ENCODE measurements at regions not wholly inside any gene's neighbourhood (a gene's known extent, or its start where the extent isn't known, plus 50 kb on each side); places are given as distances from the start of the nearest gene placed in this dataset.

DNA sequence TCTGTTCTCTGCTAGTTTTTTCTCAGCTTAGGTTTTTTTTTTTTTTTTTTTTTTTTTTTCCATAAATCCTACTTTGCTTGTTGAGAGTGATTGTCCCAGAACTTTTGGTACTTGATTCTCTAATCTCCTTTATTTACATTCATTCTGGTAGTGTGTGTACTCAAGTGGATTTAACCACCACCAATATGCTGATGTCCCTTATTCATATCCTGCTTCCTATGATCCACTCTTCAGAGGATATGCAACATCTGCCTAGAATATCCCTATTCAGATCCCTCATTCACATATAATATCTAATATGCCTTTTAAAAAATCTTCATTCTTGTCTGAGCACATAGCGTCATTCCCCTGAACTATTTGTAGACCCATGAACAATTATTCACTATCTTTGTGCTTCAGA, 342.9 kb downstream of the VGLL3 start:
- 96% methylated on average over 1 of the region's 1 CpG for WGBS
- no peak overlapping the region for H3K27ac ChIP-seq (ENCODE audit: low read depth, low read length)

GRCh38 chr3:86645756-86646155, 345.2 kb downstream of the VGLL3 start:
- H3K27ac ChIP-seq (ENCODE audit: low read depth, low read length), result no peak overlapping the region
- no peaks in the 10 kb centered on the region for H3K27me3 ChIP-seq (ENCODE audit: insufficient read depth, low read length)
- 100% methylated on average over 2 of the region's 2 CpGs for WGBS
- no peaks in the 10 kb centered on the region for H3K4me1 ChIP-seq (ENCODE audit: insufficient read depth, low read length)
- no peaks in the 10 kb centered on the region for H3K9me3 ChIP-seq (ENCODE audit: insufficient read depth, low read depth, low read length)
- H3K9ac ChIP-seq (ENCODE audit: low read depth, low read length), result no peak overlapping the region
- H3K36me3 ChIP-seq (ENCODE audit: insufficient read depth, low read length), result no peaks in the 10 kb centered on the region
- H3K4me3 ChIP-seq (ENCODE audit: low read length), result no peak overlapping the region

More for the DNA sequence above, 342.9 kb downstream of the VGLL3 start:
- H3K9ac ChIP-seq (ENCODE audit: low read depth, low read length), result no peak overlapping the region
- no peaks in the 10 kb centered on the region for H3K4me1 ChIP-seq (ENCODE audit: insufficient read depth, low read length)
- no peaks in the 10 kb centered on the region for H3K9me3 ChIP-seq (ENCODE audit: insufficient read depth, low read depth, low read length)
- no peaks in the 10 kb centered on the region for H3K27me3 ChIP-seq (ENCODE audit: insufficient read depth, low read length)
- H3K4me3 ChIP-seq (ENCODE audit: low read length), result no peak overlapping the region
- H3K36me3 ChIP-seq (ENCODE audit: insufficient read depth, low read length), result no peaks in the 10 kb centered on the region

DNA sequence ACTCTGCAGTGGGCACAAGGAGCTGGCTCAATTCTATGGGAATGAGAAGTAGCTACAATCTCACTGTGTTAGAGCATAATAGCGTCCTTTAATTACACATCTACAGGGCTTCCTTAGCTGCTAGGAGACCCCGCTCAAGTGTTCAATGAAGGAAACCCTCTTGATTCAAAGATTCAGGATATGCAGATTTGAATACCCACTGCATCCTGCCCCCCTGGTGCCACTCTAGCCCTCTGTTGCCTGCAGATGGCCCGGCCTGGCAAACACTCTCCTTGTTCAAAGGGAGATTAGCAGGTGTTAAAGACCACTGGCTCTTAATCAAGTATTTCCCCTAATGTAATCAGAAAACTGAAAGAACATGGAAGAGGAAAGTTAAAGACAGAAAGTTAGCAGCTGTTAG, 356.6 kb downstream of the VGLL3 start:
- 89% methylated on average over 3 of the region's 3 CpGs for WGBS

GRCh38 chr3:86629511-86629910, 361.4 kb downstream of the VGLL3 start:
- 95% methylated on average over 3 of the region's 4 CpGs for WGBS
- H3K36me3 ChIP-seq (ENCODE audit: insufficient read depth, low read length), result no peaks in the 10 kb centered on the region
- no peak overlapping the region for H3K4me3 ChIP-seq (ENCODE audit: low read length)

More for the DNA sequence above, 356.6 kb downstream of the VGLL3 start:
- H3K27ac ChIP-seq (ENCODE audit: low read depth, low read length), result no peak overlapping the region
- peaks cover 8% of the 10 kb centered on the region; the same call in 1 of the 2 replicates for H3K4me1 ChIP-seq (ENCODE audit: insufficient read depth, low read length)
- H3K9ac ChIP-seq (ENCODE audit: low read depth, low read length), result no peak overlapping the region
- no peak overlapping the region for H3K4me3 ChIP-seq (ENCODE audit: low read length)
- no peaks in the 10 kb centered on the region for H3K9me3 ChIP-seq (ENCODE audit: insufficient read depth, low read depth, low read length)
- no peaks in the 10 kb centered on the region for H3K27me3 ChIP-seq (ENCODE audit: insufficient read depth, low read length)
- H3K36me3 ChIP-seq (ENCODE audit: insufficient read depth, low read length), result no peaks in the 10 kb centered on the region

DNA sequence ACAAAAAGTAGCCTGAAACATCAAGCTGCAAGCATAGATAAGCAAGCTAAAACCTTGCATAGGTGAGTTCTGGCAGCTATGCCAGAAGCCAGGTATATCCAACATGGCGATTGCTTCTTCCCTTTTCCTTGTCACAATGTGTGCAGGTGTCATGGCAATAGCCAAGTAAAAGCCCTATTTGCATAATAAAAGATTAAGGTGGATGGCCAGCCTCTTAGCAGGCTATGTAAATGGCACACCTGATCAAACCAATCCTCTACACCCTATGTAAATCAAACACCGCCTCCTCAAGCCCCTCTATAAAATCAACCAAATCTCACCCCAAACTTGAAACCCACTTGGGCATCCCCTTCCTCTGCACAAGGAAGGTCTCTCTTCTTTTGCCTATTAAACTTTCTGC, 366.8 kb downstream of the VGLL3 start:
- Histone ChIP-seq H3K9me3 (ENCODE audit: insufficient read depth, low read depth, low read length) (no peaks in the 10 kb centered on the region), H3K27me3 (ENCODE audit: insufficient read depth, low read length) (no peaks in the 10 kb centered on the region), H3K4me3 (ENCODE audit: low read length) (no peak overlapping the region), H3K9ac (ENCODE audit: low read depth, low read length) (no peak overlapping the region), H3K27ac (ENCODE audit: low read depth, low read length) (no peak overlapping the region), H3K4me1 (ENCODE audit: insufficient read depth, low read length) (no peaks in the 10 kb centered on the region; the same call in 1 of the 2 replicates), H3K36me3 (ENCODE audit: insufficient read depth, low read length) (no peaks in the 10 kb centered on the region)
- 91% methylated on average over 2 of the region's 2 CpGs for WGBS

More at GRCh38 chr3:86629511-86629910, 361.4 kb downstream of the VGLL3 start:
- Histone ChIP-seq H3K9me3 (ENCODE audit: insufficient read depth, low read depth, low read length) (no peaks in the 10 kb centered on the region), H3K9ac (ENCODE audit: low read depth, low read length) (no peak overlapping the region), H3K27me3 (ENCODE audit: insufficient read depth, low read length) (no peaks in the 10 kb centered on the region), H3K27ac (ENCODE audit: low read depth, low read length) (no peak overlapping the region), H3K4me1 (ENCODE audit: insufficient read depth, low read length) (no peaks in the 10 kb centered on the region)

GRCh38 chr3:86618706-86619105, 372.2 kb downstream of the VGLL3 start:
- no peaks in the 10 kb centered on the region for H3K4me1 ChIP-seq (ENCODE audit: insufficient read depth, low read length)
- 77% methylated on average over 5 of the region's 5 CpGs for WGBS
- H3K9ac ChIP-seq (ENCODE audit: low read depth, low read length), result no peak overlapping the region
- no peak overlapping the region for H3K4me3 ChIP-seq (ENCODE audit: low read length)
- H3K9me3 ChIP-seq (ENCODE audit: insufficient read depth, low read depth, low read length), result peaks cover 12% of the 10 kb centered on the region; the same call in 1 of the 2 replicates
- H3K27me3 ChIP-seq (ENCODE audit: insufficient read depth, low read length), result no peaks in the 10 kb centered on the region
- H3K36me3 ChIP-seq (ENCODE audit: insufficient read depth, low read length), result no peaks in the 10 kb centered on the region
- no peak overlapping the region for H3K27ac ChIP-seq (ENCODE audit: low read depth, low read length)

- 92% methylated on average over 1 of the region's 2 CpGs for WGBS
- Histone ChIP-seq H3K9me3 (ENCODE audit: insufficient read depth, low read depth, low read length) (peaks cover 13% of the 10 kb centered on the region), H3K27me3 (ENCODE audit: insufficient read depth, low read length) (no peaks in the 10 kb centered on the region), H3K27ac (ENCODE audit: low read depth, low read length) (no peak overlapping the region), H3K4me3 (ENCODE audit: low read length) (no peak overlapping the region), H3K9ac (ENCODE audit: low read depth, low read length) (no peak overlapping the region), H3K36me3 (ENCODE audit: insufficient read depth, low read length) (no peaks in the 10 kb centered on the region), H3K4me1 (ENCODE audit: insufficient read depth, low read length) (no peaks in the 10 kb centered on the region)
These were observed 385.8 kb downstream of the VGLL3 start for GRCh38 chr3:86605166-86605565.

DNA sequence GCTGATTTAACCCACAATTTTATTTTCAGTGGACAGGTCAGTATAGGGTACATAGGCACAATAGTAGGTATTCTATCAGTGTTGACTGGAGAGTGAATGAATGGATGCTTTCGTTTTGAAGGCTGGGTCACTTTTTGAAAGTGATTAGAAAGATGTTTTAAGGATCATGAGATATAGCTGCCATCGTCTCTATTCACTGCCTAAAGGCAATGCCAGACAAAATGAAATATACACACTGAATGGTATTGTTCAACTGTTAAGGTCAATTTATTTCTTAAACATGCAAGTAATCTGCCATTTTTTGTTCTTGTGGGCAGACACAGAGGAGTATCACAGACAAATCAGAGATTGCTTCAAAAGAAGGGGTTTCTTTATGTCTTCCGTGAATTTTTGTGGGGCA, 395.3 kb downstream of the VGLL3 start:
- no peaks in the 10 kb centered on the region for H3K9me3 ChIP-seq (ENCODE audit: insufficient read depth, low read depth, low read length)
- H3K36me3 ChIP-seq (ENCODE audit: insufficient read depth, low read length), result no peaks in the 10 kb centered on the region
- no peak overlapping the region for H3K27ac ChIP-seq (ENCODE audit: low read depth, low read length)
- H3K27me3 ChIP-seq (ENCODE audit: insufficient read depth, low read length), result no peaks in the 10 kb centered on the region
- WGBS, result 96% methylated on average over 3 of the region's 3 CpGs
- no peaks in the 10 kb centered on the region for H3K4me1 ChIP-seq (ENCODE audit: insufficient read depth, low read length)
- no peak overlapping the region for H3K9ac ChIP-seq (ENCODE audit: low read depth, low read length)
- no peak overlapping the region for H3K4me3 ChIP-seq (ENCODE audit: low read length)

GRCh38 chr3:86594838-86595237, 396.1 kb downstream of the VGLL3 start:
- H3K36me3 ChIP-seq (ENCODE audit: insufficient read depth, low read length), result no peaks in the 10 kb centered on the region
- 91% methylated on average over 1 of the region's 1 CpG for WGBS

DNA sequence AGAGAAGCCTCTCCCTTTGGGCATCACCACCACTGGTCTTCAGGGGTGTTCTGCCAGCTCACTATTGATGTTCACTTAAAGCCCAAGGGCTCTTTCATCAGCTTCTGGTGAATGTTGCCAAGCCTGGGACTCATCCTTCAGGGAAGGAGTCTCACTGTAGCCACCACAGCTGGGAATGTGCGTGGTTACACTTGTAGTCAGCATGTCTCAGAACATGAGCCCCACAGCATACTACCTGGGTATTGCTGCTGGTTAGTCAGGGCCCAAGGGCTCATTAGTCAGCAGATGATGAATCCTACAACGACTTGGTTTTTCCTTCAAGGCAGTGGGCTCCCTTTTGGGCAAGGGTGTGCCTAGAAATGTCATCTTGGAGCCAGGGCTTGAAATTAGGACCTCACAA, 412.9 kb downstream of the VGLL3 start:
- 93% methylated on average over 2 of the region's 2 CpGs for WGBS
- Histone ChIP-seq H3K27me3 (ENCODE audit: insufficient read depth, low read length) (no peaks in the 10 kb centered on the region), H3K9me3 (ENCODE audit: insufficient read depth, low read depth, low read length) (peaks cover 3% of the 10 kb centered on the region; the same call in 1 of the 2 replicates), H3K4me1 (ENCODE audit: insufficient read depth, low read length) (no peaks in the 10 kb centered on the region), H3K27ac (ENCODE audit: low read depth, low read length) (no peak overlapping the region), H3K36me3 (ENCODE audit: insufficient read depth, low read length) (no peaks in the 10 kb centered on the region), H3K4me3 (ENCODE audit: low read length) (no peak overlapping the region), H3K9ac (ENCODE audit: low read depth, low read length) (no peak overlapping the region)

More at GRCh38 chr3:86594838-86595237, 396.1 kb downstream of the VGLL3 start:
- Histone ChIP-seq H3K27me3 (ENCODE audit: insufficient read depth, low read length) (no peaks in the 10 kb centered on the region), H3K4me1 (ENCODE audit: insufficient read depth, low read length) (no peaks in the 10 kb centered on the region), H3K27ac (ENCODE audit: low read depth, low read length) (no peak overlapping the region), H3K4me3 (ENCODE audit: low read length) (no peak overlapping the region), H3K9ac (ENCODE audit: low read depth, low read length) (no peak overlapping the region), H3K9me3 (ENCODE audit: insufficient read depth, low read depth, low read length) (no peaks in the 10 kb centered on the region)

DNA sequence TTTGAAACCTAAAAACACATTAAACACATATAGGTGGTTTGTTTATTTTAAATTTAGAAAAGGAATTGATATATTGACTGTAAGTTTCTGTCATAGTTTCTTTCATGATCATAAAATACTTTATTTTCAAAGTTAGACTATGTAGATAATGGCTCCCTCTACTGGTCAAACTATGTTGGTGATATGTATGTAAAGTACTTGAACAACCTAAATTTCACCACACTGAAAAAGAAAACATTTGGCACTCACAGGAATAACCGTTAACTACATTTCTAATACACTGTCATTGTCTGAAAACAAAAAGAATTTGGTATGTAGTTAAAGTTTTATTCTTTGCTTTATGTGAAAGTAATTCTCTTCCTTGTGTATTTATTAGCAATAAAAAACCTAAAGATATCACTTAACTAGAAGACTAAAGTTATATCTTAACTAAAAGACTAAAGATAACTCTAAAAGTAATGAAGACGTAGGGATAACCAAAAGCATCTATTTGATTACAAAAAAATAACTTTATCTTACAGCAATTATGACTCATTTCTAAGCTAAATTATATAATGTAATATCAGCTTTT, 427.5 kb downstream of the VGLL3 start:
- no peaks in the 10 kb centered on the region for H3K9me3 ChIP-seq (ENCODE audit: insufficient read depth, low read depth, low read length)
- H3K4me1 ChIP-seq (ENCODE audit: insufficient read depth, low read length), result peaks cover 14% of the 10 kb centered on the region
- no peaks in the 10 kb centered on the region for H3K36me3 ChIP-seq (ENCODE audit: insufficient read depth, low read length)
- no peak overlapping the region for H3K27ac ChIP-seq (ENCODE audit: low read depth, low read length)
- H3K27me3 ChIP-seq (ENCODE audit: insufficient read depth, low read length), result no peaks in the 10 kb centered on the region
- WGBS, result no CpG with 5 or more reads among the region's 2 CpGs
- no peak overlapping the region for H3K9ac ChIP-seq (ENCODE audit: low read depth, low read length)
- H3K4me3 ChIP-seq (ENCODE audit: low read length), result no peak overlapping the region

DNA sequence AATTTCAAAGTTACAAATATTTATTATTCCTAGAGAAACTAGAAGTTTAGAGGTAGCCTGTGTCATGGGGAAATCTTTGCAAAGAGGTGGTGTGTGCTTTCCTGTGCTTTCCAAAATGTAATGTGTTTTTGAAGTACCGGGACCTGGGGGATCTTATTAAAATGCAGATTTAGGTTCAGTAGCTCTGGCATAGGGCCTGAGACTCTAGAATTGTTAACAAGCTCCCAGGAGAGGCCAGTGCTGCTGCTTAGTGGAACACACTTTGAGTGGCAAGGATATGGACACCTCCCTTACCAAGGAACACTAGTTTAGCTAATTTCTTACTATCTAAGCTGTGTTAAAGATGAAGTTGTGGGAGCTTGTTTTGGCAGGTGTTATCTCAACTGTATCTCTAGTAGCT, 428.9 kb downstream of the VGLL3 start:
- Histone ChIP-seq H3K27me3 (ENCODE audit: insufficient read depth, low read length) (no peaks in the 10 kb centered on the region), H3K36me3 (ENCODE audit: insufficient read depth, low read length) (no peaks in the 10 kb centered on the region), H3K9ac (ENCODE audit: low read depth, low read length) (no peak overlapping the region), H3K4me3 (ENCODE audit: low read length) (no peak overlapping the region), H3K4me1 (ENCODE audit: insufficient read depth, low read length) (peaks cover 14% of the 10 kb centered on the region), H3K9me3 (ENCODE audit: insufficient read depth, low read depth, low read length) (no peaks in the 10 kb centered on the region), H3K27ac (ENCODE audit: low read depth, low read length) (peak overlapping the region; percentile 15; the same call in 1 of the 2 replicates)
- WGBS, result 15% methylated on average over 1 of the region's 1 CpG

All from HUES64 (cell line).